H9 (cell line): ENCODE measurements at regions not wholly inside any gene's neighbourhood (a gene's known extent, or its start where the extent isn't known, plus 50 kb on each side); places are given as distances from the start of the nearest gene placed in this dataset.
"Not testable (repeated sequence)": the region's sequence is repeated elsewhere in the genome, so short reads cannot be mapped to it uniquely, and the experiment has no call there.

Source experiments
- DNase-seq: peaks from one replicate; pipeline ENCODE4 v3.0.0-alpha.2; 2017
- H2AFZ ChIP-seq: one replicate; pipeline ENCODE4 v1.6.1; 2013; ENCODE audit warnings: mild to moderate bottlenecking, low read length, control low read depth, moderate library complexity
- H2AK5ac ChIP-seq: 2 replicates; pipeline ENCODE4 v1.6.1; 2013; ENCODE audit warnings: low read length, control low read depth, mixed read lengths; ENCODE audit not compliant: insufficient read length
- H2BK120ac ChIP-seq: one replicate; pipeline ENCODE4 v1.6.1; 2013; ENCODE audit warnings: low read depth, mild to moderate bottlenecking, low read length, control low read depth, inconsistent platforms; ENCODE audit not compliant: poor library complexity, severe bottlenecking
- H2BK12ac ChIP-seq: 2 replicates; pipeline ENCODE4 v1.6.1; 2013; ENCODE audit warnings: low read length, control low read depth, mixed read lengths, low read depth; ENCODE audit not compliant: insufficient read length
- H2BK15ac ChIP-seq: 2 replicates; pipeline ENCODE4 v1.6.1; 2013; ENCODE audit warnings: low read depth, low read length, control low read depth
- H2BK20ac ChIP-seq: one replicate; pipeline ENCODE4 v1.6.1; 2013; ENCODE audit warnings: low read depth, mild to moderate bottlenecking, low read length, control low read depth, inconsistent platforms; ENCODE audit not compliant: poor library complexity, severe bottlenecking
- H2BK5ac ChIP-seq: 2 replicates; pipeline ENCODE4 v1.6.1; 2013; ENCODE audit warnings: low read length, control low read depth, mixed read lengths; ENCODE audit not compliant: insufficient read length
- H3K14ac ChIP-seq: 2 replicates; pipeline ENCODE4 v1.6.1; 2013; ENCODE audit warnings: low read length, control low read depth; ENCODE audit not compliant: insufficient read depth
- H3K18ac ChIP-seq: 2 replicates; pipeline ENCODE4 v1.6.1; 2013; ENCODE audit warnings: low read depth, mild to moderate bottlenecking, mixed read lengths, low read length, control low read depth; ENCODE audit not compliant: insufficient read length
- H3K23ac ChIP-seq: 2 replicates; pipeline ENCODE4 v1.6.1; 2013; ENCODE audit warnings: low read length, control low read depth, mixed read lengths, low read depth; ENCODE audit not compliant: insufficient read length
- H3K23me2 ChIP-seq: 2 replicates; pipeline ENCODE4 v1.6.1; 2013; ENCODE audit warnings: low read depth, mild to moderate bottlenecking, mixed read lengths, low read length, control low read depth; ENCODE audit not compliant: insufficient read length, poor library complexity, severe bottlenecking
- H3K27ac ChIP-seq: 2 replicates; pipeline ENCODE4 v1.5.1; 2013; ENCODE audit warnings: low read length, control low read depth, mixed read lengths, low read depth; ENCODE audit not compliant: insufficient read length
- H3K27me3 ChIP-seq: 2 replicates; pipeline ENCODE4 v1.6.1; 2013; ENCODE audit warnings: low read length, control low read depth, inconsistent platforms; ENCODE audit not compliant: insufficient read depth
- H3K4ac ChIP-seq: 2 replicates; pipeline ENCODE4 v1.6.1; 2013; ENCODE audit warnings: low read depth, mild to moderate bottlenecking, control low read depth, inconsistent platforms, low read length, moderate library complexity
- H3K4me1 ChIP-seq: 2 replicates; pipeline ENCODE4 v1.6.1; 2013; ENCODE audit warnings: low read length, control low read depth, inconsistent platforms; ENCODE audit not compliant: insufficient read depth
- H3K4me2 ChIP-seq: 2 replicates; pipeline ENCODE4 v1.6.1; 2013; ENCODE audit warnings: low read length, control low read depth, mixed read lengths; ENCODE audit not compliant: insufficient read length, insufficient read depth
- H3K56ac ChIP-seq: 2 replicates; pipeline ENCODE4 v1.6.1; 2013; ENCODE audit warnings: low read depth, mild to moderate bottlenecking, mixed read lengths, low read length, control low read depth; ENCODE audit not compliant: insufficient read length
- H3K79me1 ChIP-seq: 2 replicates; pipeline ENCODE4 v1.6.1; 2013; ENCODE audit warnings: low read depth, mild to moderate bottlenecking, moderate library complexity, low read length, control low read depth, inconsistent platforms; ENCODE audit not compliant: insufficient read depth, poor library complexity, severe bottlenecking
- H3K79me2 ChIP-seq: 2 replicates; pipeline ENCODE4 v1.6.1; 2013; ENCODE audit warnings: low read length, control low read depth, inconsistent platforms; ENCODE audit not compliant: insufficient read depth
- H3K9ac ChIP-seq: 2 replicates; pipeline ENCODE4 v1.6.1; 2013; ENCODE audit warnings: low read length, control low read depth, mixed read lengths; ENCODE audit not compliant: insufficient read length; ENCODE audit errors: extremely low read depth
- H3K9me3 ChIP-seq: one replicate; pipeline ENCODE4 v1.6.1; 2013; ENCODE audit warnings: low read depth, low read length, inconsistent platforms; ENCODE audit not compliant: control insufficient read depth
- H3T11ph ChIP-seq: one replicate; pipeline ENCODE4 v1.6.1; 2013; ENCODE audit warnings: mild to moderate bottlenecking, low read length, control low read depth, inconsistent platforms
- H4K20me1 ChIP-seq: one replicate; pipeline ENCODE4 v1.6.1; 2013; ENCODE audit not compliant: control insufficient read depth, insufficient read length, insufficient read depth
- H4K5ac ChIP-seq: 2 replicates; pipeline ENCODE4 v1.6.1; 2013; ENCODE audit warnings: low read depth, mild to moderate bottlenecking, mixed read lengths, low read length, control low read depth; ENCODE audit not compliant: insufficient read length
- H4K8ac ChIP-seq: replicated peaks from 2 replicates; pipeline ENCODE4 v1.6.1; 2013; ENCODE audit warnings: low read length, control low read depth, mixed read lengths, low read depth; ENCODE audit not compliant: insufficient read length
- H4K91ac ChIP-seq: 2 replicates; pipeline ENCODE4 v1.6.1; 2013; ENCODE audit warnings: low read depth, mild to moderate bottlenecking, moderate library complexity, mixed read lengths, low read length, control low read depth; ENCODE audit not compliant: insufficient read length
- H3K27ac Mint-ChIP-seq, 3 experiments: 2 replicates in 2 of 3; 3 replicates in 1 of 3; pipeline ENCODE4 v1.8.0; 2020 to 2021; ENCODE audit warnings: mixed read lengths in 3 of 3, mild to moderate bottlenecking in 1 of 3, moderate library complexity in 1 of 3
- H3K27me3 Mint-ChIP-seq: 2 replicates; pipeline ENCODE4 v1.8.0; 2021; ENCODE audit warnings: low read depth, mild to moderate bottlenecking, moderate library complexity, mixed read lengths
- H3K36me3 Mint-ChIP-seq, 3 experiments: 2 replicates in 2 of 3; 3 replicates in 1 of 3; pipeline ENCODE4 v1.8.0; 2020 to 2021; ENCODE audit warnings: low read depth in 3 of 3, mixed read lengths in 3 of 3; ENCODE audit not compliant: insufficient read depth in 1 of 3
- H3K4me1 Mint-ChIP-seq, 2 experiments: 2 replicates each; pipeline ENCODE4 v1.8.0; 2020; ENCODE audit warnings: mixed read lengths in 2 of 2
- H3K4me3 Mint-ChIP-seq, 2 experiments: 2 replicates in 1 of 2; 3 replicates in 1 of 2; pipeline ENCODE4 v1.8.0; 2020 to 2021; ENCODE audit warnings: mild to moderate bottlenecking in 2 of 2, mixed read lengths in 2 of 2, moderate library complexity in 1 of 2
- H3K9me3 Mint-ChIP-seq, 2 experiments: 2 replicates in 1 of 2; 3 replicates in 1 of 2; pipeline ENCODE4 v1.8.0; 2020; ENCODE audit warnings: mild to moderate bottlenecking in 2 of 2, mixed read lengths in 2 of 2, moderate library complexity in 1 of 2
- WGBS: extraction: QIAGEN DNeasy Blood & Tissue Kit; methylation state at CpG from one replicate; pipeline ENCODE4 v1.1.7; 2013; ENCODE audit warnings: missing lambda C conversion rate, low lambda C conversion rate, mixed read lengths; ENCODE audit not compliant: insufficient read length; ENCODE audit errors: extremely low coverage; 5-methylcytosine and 5-hydroxymethylcytosine counted together

DNA sequence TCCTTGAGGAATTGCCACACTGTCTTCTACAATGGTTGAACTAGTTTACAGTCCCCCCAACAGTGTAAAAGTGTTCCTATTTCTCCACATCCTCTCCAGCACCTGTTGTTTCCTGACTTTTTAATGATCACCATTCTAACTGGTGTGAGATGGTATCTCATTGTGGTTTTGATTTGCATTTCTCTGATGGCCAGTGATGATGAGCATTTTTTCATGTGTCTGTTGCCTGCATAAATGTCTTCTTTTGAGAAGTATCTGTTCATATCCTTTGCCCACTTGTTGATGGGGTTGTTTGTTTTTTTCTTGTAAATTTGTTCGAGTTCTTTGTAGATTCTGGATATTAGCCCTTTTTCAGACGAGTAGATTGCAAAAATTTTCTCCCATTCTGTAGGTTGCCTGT, 80.5 kb upstream of the TINAGL1 start:
- H4K8ac ChIP-seq, H3K27me3 ChIP-seq, H2BK15ac ChIP-seq, H3T11ph ChIP-seq, H3K79me2 ChIP-seq, H3K27me3 Mint-ChIP-seq, H2BK20ac ChIP-seq, H3K4ac ChIP-seq, H3K79me1 ChIP-seq, H2BK120ac ChIP-seq, H3K23ac ChIP-seq, H3K23me2 ChIP-seq, H3K9me3 Mint-ChIP-seq, H3K4me1 ChIP-seq, H3K14ac ChIP-seq, H3K36me3 Mint-ChIP-seq, H4K91ac ChIP-seq, H3K9ac ChIP-seq, H2AFZ ChIP-seq, H4K5ac ChIP-seq, H3K18ac ChIP-seq, H2BK5ac ChIP-seq, H3K56ac ChIP-seq, H3K4me3 Mint-ChIP-seq, H3K4me2 ChIP-seq, DNase-seq, H4K20me1 ChIP-seq, H3K27ac ChIP-seq, H2AK5ac ChIP-seq, H3K27ac Mint-ChIP-seq, H2BK12ac ChIP-seq, H3K9me3 ChIP-seq: not testable (repeated sequence)
- WGBS, result no CpG with 5 or more reads among the region's 2 CpGs
- peaks cover 10 to 12% of the 10 kb centered on the region in 2 experiments for H3K4me1 Mint-ChIP-seq
